BE2C (cell line): ENCODE measurements at regions not wholly inside any gene's neighbourhood (a gene's known extent, or its start where the extent isn't known, plus 50 kb on each side); places are given as distances from the start of the nearest gene placed in this dataset.

Source experiments
- DNase-seq: peaks from one replicate; pipeline ENCODE4 v3.0.0-alpha.2; 2020
- H3K27me3 ChIP-seq: fragments of 250-450 bp; sonication (Bioruptor Pico); 2 replicates; pipeline ENCODE4 v1.5.1; 2020; ENCODE audit warnings: mild to moderate bottlenecking
- H3K36me3 ChIP-seq: fragments of 250-450 bp; sonication (Bioruptor Pico); 2 replicates; pipeline ENCODE4 v1.5.1; 2020; ENCODE audit warnings: mild to moderate bottlenecking
- H3K4me1 ChIP-seq: fragments of 250-450 bp; sonication (Bioruptor Pico); 2 replicates; pipeline ENCODE4 v1.5.1; 2020
- H3K4me3 ChIP-seq: 2 replicates; pipeline ENCODE4 v1.5.1; 2011; ENCODE audit warnings: low read depth, low read length
- H3K9me3 ChIP-seq: fragments of 250-450 bp; sonication (Bioruptor Pico); 2 replicates; pipeline ENCODE4 v1.5.1; 2020
- TF ChIP-seq, protein P1 (sequence below): IDR thresholded peaks from 2 replicates; pipeline ENCODE4 v1.5.1; 2012; ENCODE audit warnings: mild to moderate bottlenecking, low read depth, low read length

DNA sequence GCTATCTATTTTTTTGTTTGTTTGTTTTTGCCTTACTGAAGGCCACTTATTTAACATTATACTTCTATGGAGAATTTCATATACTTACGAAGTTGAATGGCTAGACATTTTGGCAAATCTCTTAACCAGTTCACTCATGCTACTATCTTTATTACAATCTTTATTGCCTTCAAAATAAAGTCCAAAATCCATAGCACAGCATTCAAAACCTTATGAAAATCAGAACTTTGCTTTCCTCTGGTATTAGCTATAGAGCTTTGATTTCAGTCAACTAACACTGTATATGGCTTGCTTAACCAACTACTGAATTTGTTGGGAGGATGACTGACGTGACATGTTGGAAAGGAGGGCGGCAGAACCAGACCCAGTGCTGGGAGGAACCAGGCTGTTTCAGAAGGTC lies 571.1 kb downstream of the LMO4 start:
- no peaks in the 10 kb centered on the region for H3K36me3 ChIP-seq
- no peaks in the 10 kb centered on the region for H3K27me3 ChIP-seq
- H3K4me3 ChIP-seq: no peak overlapping the region
- H3K9me3 ChIP-seq: no peaks in the 10 kb centered on the region
- TF ChIP-seq, protein P1, sequence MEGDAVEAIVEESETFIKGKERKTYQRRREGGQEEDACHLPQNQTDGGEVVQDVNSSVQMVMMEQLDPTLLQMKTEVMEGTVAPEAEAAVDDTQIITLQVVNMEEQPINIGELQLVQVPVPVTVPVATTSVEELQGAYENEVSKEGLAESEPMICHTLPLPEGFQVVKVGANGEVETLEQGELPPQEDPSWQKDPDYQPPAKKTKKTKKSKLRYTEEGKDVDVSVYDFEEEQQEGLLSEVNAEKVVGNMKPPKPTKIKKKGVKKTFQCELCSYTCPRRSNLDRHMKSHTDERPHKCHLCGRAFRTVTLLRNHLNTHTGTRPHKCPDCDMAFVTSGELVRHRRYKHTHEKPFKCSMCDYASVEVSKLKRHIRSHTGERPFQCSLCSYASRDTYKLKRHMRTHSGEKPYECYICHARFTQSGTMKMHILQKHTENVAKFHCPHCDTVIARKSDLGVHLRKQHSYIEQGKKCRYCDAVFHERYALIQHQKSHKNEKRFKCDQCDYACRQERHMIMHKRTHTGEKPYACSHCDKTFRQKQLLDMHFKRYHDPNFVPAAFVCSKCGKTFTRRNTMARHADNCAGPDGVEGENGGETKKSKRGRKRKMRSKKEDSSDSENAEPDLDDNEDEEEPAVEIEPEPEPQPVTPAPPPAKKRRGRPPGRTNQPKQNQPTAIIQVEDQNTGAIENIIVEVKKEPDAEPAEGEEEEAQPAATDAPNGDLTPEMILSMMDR: no peak
- no peaks in the 10 kb centered on the region for H3K4me1 ChIP-seq
- no peak for DNase-seq

- TF ChIP-seq, protein P1: no peak
- no peak overlapping the region for H3K4me3 ChIP-seq
- H3K4me1 ChIP-seq: no peaks in the 10 kb centered on the region
- no peaks in the 10 kb centered on the region for H3K9me3 ChIP-seq
- H3K27me3 ChIP-seq: no peaks in the 10 kb centered on the region
- no peaks in the 10 kb centered on the region for H3K36me3 ChIP-seq
- no peak for DNase-seq
Observed at GRCh38 chr1:87902830-87903229, 574.1 kb downstream of the LMO4 start.

GRCh38 chr1:87903242-87903641 lies 574.6 kb downstream of the LMO4 start:
- DNase-seq: no peak
- Histone ChIP-seq H3K36me3 (no peaks in the 10 kb centered on the region), H3K9me3 (no peaks in the 10 kb centered on the region), H3K27me3 (no peaks in the 10 kb centered on the region), H3K4me1 (no peaks in the 10 kb centered on the region), H3K4me3 (no peak overlapping the region)
- TF ChIP-seq, protein P1: no peak

- Histone ChIP-seq H3K4me1 (no peaks in the 10 kb centered on the region), H3K9me3 (no peaks in the 10 kb centered on the region), H3K4me3 (no peak overlapping the region), H3K27me3 (no peaks in the 10 kb centered on the region), H3K36me3 (no peaks in the 10 kb centered on the region)
- no peak for DNase-seq
- TF ChIP-seq, protein P1: no peak
Observed at GRCh38 chr1:87904651-87905050, 576.0 kb downstream of the LMO4 start.

- TF ChIP-seq, protein P1: no peak
- no peaks in the 10 kb centered on the region for H3K4me1 ChIP-seq
- no peaks in the 10 kb centered on the region for H3K9me3 ChIP-seq
- H3K36me3 ChIP-seq: no peaks in the 10 kb centered on the region
- no peaks in the 10 kb centered on the region for H3K27me3 ChIP-seq
- no peak for DNase-seq
- no peak overlapping the region for H3K4me3 ChIP-seq
Observed at GRCh38 chr1:87905651-87906050, 577.0 kb downstream of the LMO4 start.

DNA sequence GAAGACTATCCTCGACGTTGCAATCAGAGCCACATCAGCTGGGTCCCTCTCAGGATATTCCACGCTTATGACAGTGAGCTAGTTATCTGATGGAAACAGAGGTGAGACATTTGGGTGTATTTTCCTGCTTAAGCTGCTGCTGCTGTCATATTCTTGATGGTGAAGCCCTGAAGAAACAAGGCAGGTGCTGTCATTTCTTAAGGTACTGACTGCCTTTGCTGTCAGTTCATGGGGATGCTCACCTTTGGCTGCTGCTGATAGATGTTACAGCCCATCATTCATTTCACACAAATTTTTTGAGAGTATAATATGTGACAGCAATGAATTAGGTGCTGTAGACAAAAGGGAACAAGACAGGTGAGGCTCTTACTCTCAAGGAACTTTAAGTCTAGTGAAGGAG lies 577.4 kb downstream of the LMO4 start:
- H3K27me3 ChIP-seq: no peaks in the 10 kb centered on the region
- H3K4me1 ChIP-seq: no peaks in the 10 kb centered on the region
- TF ChIP-seq, protein P1: no peak
- H3K4me3 ChIP-seq: no peak overlapping the region
- H3K9me3 ChIP-seq: no peaks in the 10 kb centered on the region
- H3K36me3 ChIP-seq: no peaks in the 10 kb centered on the region
- no peak for DNase-seq
